GM18858 (cell line): ENCODE measurements at regions not wholly inside any gene's neighbourhood (a gene's known extent, or its start where the extent isn't known, plus 50 kb on each side); places are given as distances from the start of the nearest gene placed in this dataset.
"Not testable (repeated sequence)": the region's sequence is repeated elsewhere in the genome, so short reads cannot be mapped to it uniquely, and the experiment has no call there.

ENCODE experiments used
- ATAC-seq: cut with Tn5 transposase; IDR thresholded peaks from one replicate; pipeline ENCODE4 v1.9.1; 2021; ENCODE audit not compliant: unreplicated experiment

DNA sequence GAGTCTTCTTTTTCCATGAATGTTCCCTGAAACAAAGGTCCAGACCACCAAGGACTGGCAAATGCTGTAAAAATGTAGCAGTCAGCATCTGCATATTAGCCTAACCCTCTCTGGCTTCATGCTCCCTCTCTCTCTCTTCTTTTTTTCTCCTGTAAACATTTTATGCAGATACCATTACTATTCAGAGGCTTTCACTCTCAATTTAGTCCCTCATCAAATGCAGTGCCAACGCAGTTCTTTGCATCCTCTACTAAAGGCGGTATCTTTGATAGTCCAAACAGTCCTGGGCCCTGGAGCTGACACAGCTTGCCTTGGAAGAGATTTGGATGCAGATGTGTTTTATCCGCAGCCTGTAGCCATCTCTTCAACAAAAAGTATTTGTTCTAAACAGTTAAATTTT, 167.1 kb upstream of the MMS22L start:
- no peak for ATAC-seq

DNA sequence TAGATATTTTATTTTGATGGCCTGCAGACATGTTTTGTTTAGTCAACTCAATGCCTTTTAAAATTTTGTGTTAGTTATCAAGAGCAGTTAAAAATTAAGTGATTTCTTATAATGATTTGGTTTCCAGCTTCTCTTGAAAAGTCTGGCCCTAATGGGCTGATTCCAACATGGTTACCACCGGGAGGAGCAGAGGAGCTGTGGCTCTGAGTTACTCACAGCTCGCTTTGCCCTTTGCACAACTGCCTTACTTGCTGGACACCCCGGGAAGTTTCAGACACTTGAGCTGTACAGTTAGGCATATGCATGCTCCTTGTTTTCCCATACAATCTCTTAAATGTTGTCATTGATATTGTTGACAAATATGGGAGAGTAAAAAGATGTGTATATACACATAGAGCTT, 173.1 kb upstream of the MMS22L start:
- ATAC-seq: no peak

DNA sequence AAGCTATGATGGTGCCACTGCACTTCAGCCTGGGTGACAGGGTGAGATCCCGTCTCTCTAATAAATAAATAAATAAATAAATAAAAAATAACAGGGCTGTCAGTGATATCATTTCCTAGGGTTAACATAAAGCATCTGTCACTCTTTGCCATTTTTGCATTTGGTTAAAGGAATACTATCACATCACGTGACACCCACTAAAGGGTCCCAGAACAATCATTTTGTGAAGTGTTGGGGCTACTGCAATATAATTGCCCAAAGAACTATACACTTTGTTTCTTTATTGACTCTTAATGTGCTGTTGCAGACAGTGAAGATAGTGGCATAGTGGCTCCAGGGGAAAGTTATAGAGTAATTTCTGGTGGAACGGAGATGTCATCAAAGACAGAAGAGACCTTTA, 176.5 kb upstream of the MMS22L start:
- no peak for ATAC-seq

DNA sequence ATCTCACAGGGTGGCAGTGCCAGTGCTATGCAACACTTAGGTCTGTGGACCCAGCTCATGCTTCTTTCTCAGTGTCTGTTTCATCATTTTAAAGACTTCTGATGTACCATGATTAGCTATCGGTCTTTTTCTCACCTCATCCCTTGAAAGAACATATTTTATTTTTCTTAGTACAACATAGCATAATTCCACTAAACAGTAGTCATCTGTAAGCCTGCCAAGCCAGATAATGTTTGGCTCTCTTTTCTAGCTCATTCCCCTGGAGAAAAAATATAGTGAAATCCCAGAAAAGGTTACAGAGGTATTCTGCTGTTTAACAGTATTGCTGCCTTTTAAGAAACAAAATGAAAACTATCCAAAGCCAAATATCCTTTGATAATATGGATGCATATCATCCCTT, 177.0 kb upstream of the MMS22L start:
- ATAC-seq: no peak

DNA sequence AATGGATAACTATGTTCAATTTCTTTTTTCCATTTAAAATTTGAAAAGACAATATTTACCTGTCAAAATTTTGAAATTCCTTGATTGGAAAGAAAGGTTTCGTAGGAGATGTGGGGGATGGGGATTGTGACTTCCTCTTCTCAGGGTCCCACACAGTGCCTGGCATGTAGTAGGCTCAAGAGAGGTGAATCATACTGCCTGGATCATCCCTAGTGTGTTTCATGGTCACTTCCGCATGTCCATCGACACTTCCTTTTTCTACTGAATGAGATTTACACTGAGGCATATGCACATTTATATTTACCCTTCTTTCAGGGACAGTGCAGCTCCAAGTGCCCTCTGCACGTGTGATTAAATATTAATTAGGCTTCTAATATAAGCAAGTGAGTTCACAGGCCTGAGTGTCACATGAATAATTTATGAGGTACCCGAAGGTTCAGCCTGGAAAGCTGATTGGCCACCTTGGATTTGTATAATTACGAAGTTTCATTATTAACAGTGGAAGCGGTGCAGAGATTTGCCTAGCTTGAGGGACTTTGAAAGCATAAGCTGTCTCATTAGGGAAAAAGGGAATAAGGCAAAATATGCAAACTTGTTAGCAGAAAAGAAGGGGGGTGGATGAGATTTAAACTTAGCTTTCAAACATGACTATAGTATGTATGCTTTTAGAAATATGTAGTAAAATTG, 177.5 kb upstream of the MMS22L start:
- ATAC-seq: no peak

DNA sequence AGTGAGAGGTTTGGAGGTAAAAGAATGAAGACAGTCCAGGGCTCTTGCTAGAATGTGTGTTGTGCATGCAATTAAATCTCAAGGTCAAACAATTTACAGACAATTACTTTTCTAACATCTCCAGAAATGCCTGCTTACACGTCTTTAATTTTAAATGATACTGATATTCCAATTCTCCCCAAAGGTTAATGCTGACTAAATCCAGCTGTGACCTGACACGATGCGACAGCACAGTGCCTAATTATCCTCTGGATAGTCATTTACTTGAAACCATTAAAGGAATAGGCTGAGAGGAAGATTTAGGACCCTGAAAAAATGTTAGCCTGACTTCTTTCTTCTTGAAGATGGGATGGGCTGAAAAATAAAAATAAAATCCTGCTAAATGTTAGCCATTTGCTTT, 178.2 kb upstream of the MMS22L start:
- ATAC-seq: no peak

DNA sequence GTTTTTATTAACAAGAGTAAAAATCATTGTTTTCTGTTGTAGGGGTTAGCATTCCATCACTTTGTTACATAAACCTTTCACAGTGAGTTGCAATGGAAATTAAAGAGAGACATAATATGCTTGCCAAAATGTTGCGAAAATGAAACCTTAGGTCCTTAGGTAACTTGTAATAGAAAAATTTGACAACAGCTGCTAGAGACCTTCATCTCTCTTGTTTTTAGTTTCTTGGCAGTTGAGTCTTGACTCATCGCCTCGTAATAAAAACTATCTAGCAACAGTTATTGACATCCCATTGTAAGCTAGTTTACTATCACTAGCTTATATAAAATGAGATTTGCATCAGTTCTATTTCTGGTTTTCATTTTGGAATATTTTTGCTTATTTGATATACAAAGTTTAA, 179.0 kb upstream of the MMS22L start:
- ATAC-seq: no peak

DNA sequence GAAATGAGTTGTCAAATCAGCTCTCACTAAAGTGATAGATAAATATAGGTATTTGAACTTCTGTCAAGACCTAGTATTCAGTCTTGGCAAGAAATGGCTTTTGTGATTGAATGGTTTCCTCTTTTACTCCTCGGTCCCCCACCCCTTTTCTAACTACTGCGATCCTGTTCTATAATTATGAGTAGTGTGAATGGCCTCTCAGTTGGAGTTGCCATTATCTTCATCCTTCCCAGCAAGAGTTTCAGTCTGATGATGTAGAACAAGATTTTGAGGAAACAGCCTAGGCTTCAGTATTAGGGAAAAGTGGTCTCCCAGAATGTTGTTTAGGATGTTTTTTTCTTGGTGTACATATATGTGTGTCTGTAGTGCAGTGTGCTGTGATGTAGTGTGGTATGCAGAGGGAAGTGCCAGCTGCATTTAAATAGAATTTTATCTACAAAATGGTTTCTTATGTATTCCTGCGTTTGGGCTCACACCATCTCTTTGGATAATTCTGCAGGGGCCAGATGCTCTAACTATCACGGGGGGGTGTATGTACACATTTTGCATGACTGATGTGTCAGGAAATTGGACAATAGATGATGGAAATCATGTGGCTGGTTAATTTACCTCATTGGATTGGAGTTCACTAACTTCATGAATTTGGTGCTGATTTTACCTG, 180.1 kb upstream of the MMS22L start:
- no peak for ATAC-seq

DNA sequence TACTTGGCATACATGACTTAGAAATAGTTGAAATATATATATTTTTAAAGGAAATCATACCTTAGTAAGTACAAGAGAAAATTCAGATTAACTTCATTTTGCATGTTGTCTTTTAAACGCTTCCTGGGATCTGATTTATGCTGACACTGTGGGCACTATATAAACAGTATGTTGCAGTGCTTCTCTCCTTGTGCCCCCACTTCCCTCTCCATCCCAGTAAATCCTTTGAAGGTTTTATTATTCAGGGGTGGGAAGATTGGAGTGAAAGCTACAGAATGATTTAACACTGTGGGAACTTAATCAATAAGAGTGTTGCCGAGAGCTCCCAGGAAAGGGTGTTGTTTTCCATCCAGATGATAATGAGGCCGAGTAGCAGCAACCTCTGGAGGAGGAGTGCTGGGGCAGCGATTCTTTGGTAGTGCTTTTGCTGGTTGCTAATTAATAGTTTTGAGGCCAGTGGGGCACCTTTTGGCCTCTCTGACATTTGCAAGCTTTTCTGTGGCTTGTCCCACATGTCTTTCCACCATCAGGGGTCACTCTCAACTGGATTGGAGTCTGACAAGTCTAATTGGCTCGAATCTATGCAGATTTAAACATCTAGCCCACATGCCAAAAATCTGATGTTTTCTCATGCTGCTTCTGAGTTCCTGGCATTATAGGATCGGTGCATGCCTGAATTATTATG, 183.0 kb upstream of the MMS22L start:
- no peak for ATAC-seq

DNA sequence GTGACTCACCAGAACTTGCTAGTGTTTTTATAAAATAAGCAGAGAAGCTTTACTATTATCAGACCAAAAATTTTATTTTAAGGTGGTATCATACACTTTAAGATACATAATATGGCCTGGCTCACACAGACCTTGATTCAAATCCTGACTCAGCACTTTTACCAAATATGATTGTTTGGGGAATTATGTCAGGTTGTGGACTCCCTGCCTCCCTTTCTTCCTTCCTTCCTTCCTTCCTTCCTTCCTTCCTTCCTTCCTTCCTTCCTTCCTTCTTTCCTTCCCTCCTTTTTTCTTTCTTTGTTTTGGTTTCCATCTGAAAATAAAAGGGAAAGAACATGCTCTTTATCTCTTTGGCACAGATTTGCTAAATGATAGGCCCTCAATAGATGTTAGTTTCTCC, 186.0 kb upstream of the MMS22L start:
- no peak for ATAC-seq

DNA sequence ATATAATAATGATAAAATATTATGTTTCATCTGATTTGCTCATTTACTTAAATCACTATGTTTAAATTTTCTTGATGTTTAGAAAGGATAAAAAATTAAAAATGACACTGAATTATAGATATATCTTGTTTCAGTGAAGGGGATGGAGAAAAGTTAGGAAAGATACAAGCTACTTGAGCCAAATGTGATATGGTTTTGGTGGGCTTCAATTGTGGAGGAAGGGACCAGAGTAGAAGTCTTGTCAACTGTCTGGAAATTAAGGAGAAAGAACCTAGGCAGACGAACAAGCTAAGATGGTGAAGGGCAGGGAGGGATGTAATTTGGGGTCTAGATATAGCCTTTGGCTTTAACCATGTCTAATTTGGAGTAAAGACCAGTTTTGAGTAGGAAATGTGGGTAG, 186.4 kb upstream of the MMS22L start:
- ATAC-seq: no peak

DNA sequence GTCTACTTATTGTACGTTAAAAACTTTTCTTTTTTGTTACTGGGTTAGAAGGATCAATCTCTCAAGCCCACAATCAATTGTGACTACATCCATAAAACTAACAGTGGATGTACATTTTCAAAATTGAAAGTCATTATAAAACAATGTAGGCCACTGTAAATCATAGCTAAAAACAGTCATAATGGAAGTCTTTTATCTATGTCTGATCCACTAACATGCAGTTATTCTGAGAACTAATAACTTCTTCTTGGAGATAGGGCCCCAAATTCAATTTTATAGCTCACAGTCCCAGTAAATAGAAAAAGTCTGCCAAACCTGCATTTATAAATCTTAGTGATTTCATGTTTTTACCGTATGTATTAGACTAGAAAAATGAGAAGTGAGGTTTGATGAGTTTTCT, 187.3 kb upstream of the MMS22L start:
- no peak for ATAC-seq

DNA sequence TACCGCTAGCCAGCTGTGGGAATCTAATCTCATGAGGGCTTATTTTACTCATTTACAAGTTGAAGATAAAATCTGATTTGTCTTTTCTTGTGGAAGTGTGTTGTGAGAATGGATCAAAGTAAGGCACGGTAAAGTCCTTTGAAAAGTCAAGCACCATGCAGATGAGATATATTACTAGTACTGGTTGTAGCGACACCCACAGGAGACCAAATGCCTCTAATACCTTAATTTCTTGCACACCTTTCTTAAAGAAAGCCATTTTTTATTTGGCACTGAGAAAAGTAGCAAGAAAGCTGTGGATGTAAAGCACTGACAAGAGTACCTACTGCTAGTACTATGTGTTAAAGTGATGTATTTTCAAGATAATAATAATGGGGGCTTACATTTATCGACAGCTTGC, 191.0 kb upstream of the MMS22L start:
- ATAC-seq: no peak

DNA sequence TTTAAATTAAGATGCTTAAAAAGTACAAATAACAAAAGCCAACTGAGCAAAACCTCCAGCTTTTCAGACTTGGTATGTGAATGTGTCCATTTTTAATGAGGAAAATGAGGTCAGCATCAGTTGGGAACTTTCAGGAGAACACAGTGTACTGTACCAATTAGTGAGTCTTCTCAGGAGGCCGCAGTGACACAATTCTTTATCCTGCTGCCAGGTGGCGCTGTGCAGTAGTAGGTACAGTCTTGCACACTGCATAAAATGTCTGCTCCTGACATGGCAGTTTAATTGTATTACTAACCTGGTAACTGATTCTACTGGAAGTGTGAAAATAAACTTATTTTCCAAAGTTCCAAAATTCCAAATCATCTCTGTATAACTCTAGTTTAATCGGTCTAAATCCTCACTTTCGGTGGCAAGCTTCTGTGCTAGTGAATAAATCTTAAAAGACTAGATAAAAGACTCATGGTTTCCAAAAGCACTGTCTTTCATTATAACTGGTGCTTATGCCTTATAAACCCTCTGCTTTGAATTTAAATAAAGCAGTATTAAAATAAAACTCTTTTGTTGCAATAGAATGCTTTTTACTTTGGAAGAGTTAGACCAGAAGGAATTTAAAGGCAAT, 214.8 kb upstream of the MMS22L start:
- ATAC-seq: peak; percentile 98

DNA sequence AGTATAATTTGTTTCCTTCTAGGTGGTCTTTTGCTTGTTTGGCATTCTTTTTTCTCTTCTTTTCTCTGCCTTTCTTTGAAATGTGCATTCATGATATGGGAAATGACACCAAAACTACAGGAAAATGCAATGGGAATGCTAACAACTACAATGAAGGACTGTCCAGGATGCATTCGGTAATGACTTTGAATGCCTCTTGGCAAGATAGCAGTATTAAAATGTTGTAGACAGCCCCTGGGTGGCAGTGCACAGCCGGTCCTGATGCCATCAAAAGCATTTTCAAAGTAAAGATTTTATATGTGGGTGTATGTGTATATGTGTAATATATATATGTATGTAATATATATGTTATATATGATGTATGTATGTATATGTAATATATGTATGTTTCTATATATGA, 218.8 kb upstream of the MMS22L start:
- ATAC-seq: no peak

DNA sequence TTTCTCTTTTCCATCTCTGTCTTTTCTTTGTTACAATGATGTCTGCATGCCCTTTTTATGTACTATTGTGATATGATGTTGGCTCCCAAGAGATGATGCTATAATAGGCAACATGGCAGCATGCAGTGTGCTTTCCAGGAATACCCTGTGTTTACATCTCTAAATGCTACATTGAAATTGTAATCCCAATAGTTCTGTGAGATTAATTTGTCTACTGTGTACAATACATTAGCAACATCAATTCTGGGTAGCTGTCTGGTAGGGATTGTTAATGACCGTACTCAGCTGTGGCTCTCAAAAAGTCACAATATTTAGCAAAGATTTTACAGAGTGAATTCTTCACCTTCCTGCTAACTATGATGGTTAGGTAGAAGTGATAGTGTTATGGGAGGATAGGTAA, 225.6 kb upstream of the MMS22L start:
- ATAC-seq: no peak

DNA sequence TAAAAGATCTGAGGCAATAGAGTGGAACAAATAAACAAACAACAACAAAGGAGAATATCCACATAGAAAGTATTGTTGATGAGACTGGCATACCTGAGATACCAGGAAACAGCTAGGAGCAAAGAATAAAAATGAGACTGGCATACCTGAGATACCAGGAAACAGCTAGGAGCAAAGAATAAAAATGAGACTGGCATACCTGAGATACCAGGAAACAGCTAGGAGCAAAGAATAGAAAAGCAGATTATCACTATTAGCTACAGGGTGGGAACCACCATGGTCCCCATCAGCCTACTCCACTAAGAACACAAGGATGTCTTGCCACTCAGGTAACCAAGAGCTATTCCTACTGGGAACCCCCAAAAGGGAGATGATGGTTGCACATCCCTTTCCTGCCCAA, 230.2 kb upstream of the MMS22L start:
- ATAC-seq: not testable (repeated sequence)

DNA sequence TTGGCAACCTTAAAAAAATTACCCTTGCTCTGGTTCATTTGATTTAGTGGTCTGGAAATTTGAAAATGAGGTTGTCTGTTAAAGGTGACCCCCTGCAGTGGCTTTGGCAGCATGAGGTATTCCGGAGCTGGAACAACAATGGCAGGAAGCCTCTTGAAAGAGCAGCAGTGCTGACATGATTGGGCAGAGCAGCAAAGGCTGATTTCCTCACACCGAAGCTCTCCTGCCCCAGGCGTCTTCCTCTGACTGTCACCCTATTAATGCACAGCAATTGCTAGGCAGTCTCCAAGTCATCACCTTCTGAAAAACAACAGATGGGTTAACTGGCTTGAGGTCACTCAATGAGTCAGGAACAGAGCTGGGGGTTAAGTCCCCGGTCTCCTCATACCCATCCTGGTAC, 241.8 kb upstream of the MMS22L start:
- no peak for ATAC-seq

DNA sequence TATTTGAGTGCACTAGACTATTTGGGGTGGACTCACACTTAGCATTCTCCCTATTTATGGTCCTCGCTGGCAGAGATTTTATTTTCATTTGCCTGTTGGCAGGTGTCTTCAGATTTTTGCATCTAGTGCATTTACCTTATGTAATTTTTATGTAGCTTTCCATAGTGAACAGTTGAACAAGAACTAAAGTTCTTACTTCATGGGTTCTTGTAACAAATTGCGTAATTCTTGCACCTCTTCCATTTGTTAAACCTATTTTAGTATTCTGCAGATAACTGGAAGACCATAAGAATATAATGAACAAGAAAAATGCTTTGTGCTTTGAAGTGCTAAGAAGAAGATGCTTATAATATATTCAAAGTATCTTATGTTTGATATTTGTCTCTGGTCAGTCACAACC, 252.8 kb upstream of the MMS22L start:
- ATAC-seq: no peak

DNA sequence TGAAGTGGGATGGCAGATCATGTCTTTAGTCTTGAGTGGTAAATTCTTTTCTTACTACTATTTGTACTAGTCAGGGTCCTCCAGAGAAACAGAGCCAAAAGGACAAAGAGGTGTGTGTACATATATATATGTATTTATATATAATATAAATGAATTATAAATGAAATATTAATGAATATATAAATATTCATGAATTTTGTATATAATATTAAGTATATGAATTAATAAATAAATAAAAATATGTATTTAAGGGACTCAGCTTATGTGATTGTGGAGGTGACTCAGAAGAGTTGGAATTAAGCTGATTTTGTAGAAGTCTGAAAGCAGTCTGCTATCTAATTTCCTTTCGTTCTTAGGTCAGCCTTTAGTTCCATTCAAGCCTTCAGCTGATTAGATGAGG, 265.3 kb upstream of the MMS22L start:
- ATAC-seq: no peak

DNA sequence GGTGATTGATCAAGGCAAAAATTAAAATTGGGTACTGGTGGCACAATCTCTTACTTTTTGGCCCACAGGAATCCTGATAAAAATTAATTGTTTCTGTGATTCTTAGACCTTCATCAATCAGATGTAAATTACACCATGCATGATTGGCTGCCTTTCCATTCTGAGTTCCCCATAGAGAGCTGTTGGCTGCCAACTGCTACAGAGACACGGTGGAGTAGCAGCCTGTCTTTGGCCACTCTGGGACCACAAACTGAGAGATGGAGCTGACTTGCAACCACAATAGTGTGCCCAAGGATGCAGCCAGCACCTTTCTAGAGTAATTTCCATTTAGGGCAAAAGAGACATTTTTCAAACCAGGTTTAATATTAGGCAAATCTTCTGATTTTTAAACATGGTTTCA, 274.3 kb upstream of the MMS22L start:
- no peak for ATAC-seq

DNA sequence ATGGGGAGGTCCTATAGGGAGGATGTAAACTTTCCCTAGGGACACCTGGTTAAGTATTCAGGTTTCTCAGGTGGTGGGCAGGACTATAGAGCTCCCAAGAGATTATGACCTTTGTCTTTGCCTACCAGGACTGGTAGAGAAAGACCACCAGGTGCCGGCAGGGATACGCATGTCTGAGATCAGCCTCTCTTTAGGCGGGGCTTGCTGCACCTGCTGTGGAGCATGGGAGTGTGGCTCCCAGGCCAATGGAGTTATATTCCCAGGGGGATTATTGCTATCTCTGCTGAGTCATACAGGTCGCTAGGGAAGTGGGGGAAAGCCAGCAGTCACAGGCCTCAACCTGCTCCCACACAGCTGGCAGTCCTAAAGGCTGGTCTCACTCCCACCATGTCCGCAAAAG, 280.5 kb upstream of the MMS22L start:
- no peak for ATAC-seq
